HG02970 (cell line): ENCODE measurements at regions not wholly inside any gene's neighbourhood (a gene's known extent, or its start where the extent isn't known, plus 50 kb on each side); places are given as distances from the start of the nearest gene placed in this dataset.

Experiments
- ATAC-seq: cut with Tn5 transposase; IDR thresholded peaks from one replicate; pipeline ENCODE4 v1.9.1; 2021; ENCODE audit warnings: mild to moderate bottlenecking, moderate library complexity, moderate number of reproducible peaks; ENCODE audit not compliant: unreplicated experiment, low FRiP score

DNA sequence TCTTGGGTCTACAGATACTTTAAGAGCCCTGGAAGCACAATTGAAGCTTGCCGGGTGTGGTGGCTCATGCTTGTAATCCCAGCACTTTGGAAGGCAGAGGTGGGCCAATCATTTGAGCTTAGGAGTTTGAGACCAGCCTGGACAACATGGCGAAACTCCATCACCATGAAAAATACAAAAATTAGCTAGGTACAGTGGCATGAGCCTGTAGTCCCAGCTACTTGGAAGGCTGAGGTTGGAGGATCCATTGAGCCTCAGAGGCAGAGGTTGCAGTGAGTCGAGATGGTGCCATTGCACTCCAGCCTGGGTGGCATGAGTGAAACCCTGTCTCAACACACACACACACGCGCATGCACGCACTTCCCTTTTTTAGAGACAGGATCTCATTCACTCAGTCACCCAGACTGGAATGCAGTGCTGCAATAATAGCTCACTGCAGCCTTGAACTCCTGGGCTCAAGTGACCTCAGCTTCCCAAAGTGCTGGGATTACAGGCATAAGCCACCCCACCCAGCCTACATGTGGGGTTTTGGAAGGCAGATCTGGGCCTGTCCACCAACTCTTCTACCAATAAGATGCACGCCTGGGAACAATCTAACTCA, 182.5 kb upstream of the JARID2 start:
- no peak for ATAC-seq

DNA sequence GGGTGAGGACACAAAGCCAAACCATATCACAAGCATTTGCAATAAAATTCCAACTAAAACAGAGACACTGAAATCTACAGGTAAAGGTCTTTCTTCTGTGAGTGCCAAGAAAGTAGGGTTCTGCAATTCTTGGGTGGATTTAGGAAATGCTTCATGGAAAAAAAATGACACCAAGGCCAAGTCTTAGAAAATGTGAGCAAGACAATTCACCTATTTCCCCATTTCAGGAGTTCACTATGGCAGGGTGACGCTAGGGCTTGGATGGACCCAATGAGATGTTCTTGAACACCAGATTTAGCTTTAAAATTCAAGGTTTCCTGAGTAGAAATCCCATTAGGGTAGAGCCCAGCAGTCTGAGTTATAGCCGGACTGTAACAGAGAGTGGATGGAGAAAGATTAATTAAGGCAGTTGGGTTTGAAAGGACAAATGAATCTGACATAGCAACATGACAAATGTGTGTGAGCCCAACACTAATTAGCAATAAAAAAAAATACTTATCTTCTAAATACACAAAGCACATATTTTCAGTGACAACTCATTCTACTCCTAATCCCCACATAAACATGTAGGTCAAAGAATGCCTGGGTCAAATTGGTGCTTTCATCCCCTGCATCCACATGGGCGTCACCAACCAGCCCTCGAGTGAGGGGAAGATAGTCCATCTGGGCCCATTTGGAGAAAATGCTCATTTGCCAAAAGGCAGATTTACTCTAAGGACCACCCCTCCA, 180.4 kb upstream of the JARID2 start:
- ATAC-seq: no peak

DNA sequence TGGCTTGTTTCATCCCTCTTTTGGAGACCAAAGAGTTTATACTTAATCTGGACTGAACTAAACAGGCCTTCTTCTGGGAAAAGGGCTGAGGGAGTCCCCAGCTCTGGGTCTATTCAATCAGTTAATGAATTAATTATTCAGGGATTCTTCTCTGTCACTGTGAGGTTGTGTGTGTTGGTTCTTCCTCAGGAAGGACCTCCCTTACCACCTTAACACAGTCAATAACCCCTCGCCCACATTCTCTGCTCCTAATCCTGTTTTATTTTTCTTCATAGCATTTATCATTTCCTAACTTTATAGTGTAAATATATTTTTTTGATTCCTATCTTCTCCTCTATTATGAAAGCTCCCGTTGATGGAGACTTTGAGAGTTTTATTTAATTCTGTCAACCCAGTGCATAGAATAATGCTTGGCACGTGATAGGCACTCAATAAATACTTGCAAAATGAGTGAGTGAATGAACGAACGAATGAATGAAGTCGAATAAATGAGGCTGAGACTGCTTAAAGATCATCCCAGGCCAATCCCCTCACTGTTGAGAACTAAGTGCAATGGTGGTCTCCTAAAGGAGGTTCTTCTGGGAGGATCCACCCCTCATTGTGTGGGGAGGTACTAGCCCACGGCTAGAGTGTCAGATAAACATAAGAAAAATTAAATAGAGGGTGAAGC, 179.6 kb upstream of the JARID2 start:
- ATAC-seq: no peak

DNA sequence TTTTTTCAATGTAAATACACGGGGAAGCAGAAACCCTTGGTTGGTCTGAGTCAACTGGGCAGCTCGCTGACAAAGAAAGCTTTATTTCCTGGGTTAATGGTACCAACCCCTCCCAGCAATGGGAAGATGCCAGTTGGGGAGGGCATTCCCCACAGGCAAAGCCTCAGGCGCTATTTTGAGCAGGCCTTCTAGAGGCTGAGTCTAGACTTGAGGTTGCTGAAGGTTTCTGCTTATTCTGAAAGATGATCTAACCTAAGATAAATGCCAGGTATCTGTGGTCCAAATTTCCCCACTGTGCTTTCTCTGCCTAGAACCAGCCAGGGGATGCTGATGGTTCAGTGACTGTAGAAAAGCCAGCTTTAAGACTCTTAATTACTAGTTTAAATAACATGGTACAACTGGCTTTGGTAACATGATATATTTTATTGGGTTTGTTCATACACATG, 172.5 kb upstream of the JARID2 start:
- ATAC-seq: no peak

DNA sequence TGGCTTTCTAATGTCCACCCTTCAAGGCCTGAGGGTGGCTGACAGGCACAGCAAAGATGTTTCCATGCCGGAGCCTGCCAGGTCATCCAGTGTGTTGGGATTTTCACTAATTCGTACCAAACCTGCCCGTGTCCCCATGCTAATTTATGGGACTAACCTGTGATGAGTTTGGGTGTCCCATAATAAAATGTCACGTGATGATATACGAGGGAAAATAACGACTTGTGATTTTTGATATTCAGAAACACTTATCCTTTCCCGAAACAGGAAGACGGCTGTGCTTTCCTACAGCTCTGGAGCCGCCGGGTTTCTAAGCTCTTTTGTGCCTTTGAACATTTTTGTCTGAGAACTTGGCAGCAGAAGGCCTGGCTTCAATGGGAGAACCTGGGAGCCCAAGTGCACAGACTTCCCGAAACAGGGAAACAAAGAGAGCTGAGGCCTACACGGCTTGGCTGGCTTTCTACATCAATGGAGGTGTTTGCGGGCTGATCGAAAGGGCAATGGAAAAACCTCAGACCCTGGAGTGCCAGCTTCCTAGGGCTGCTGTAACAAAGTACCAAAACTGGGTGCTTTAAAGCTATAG, 171.9 kb upstream of the JARID2 start:
- no peak for ATAC-seq

DNA sequence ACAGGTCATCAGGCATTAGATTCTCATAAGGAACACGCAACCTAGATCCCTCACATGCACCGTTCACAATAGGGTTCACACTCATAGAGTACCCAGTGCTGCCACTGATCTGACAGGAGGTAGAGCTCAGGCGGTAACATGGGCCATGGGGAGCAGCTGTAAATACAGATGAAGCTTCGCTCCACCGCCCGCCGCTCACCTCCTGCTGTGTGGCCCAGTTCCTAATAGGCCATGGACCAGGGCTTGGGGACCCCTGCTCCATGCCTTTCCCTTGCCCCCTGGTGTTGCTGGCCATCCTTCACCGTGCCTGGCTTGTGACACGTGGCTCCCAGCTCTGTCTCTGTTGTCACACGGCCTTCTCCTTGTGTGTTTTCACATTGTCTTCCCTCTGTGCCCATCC, 171.1 kb upstream of the JARID2 start:
- no peak for ATAC-seq

DNA sequence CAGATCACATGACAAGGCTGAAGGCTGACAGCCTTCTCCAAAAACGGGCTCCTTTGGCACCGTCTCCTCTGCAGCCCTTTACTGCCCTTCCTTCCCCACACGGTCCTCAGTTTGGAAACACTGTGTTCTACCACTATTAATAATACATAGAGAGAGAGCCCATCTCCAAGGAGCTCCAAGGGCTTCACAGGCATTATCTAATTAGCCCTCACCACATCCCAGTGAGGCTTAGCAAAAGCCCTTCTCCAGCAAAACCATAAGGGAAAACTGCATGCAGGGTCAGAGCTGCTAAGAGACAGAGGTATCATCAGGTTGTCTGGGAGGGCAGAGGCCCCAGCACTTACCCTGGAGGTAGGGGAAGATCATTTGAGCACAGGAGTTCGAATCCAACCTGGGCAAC, 169.3 kb upstream of the JARID2 start:
- ATAC-seq: no peak

DNA sequence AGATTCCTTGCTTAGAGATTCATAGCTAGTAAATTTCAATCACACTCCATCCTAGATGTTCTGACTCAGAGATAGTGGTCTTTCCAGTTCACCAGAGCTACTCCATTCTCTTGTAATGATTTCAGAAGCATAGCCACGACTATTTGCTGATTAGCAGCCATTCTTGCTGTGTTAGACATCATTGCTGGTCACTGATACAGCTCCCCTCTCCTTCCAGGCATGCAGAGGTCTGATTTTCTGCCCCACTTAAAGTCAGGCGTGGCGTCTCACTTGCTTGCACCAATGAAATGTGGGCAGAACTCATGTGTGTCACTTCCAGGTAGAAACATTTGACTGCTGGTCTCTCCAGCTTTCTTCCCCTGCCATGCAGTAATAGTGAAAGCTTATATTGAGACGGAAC, 168.9 kb upstream of the JARID2 start:
- ATAC-seq: no peak

DNA sequence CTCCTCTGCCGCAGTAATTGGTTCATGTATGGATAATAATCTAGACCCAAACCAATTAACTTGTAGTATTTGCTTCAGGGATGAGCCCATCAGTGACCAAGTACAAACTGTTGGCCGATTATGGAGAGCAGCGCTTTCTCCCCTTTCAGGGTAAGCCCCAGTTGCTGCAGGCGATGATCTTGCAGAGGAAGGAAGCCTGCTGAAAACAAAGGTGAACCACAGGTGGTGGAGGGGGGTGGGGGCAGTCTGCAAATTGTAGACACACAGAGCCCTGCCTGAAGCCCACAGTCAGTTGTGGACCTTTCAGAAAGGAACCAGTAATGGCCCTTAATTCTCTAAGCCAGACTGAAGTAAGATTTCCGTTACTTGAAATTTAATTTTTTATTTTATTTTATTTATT, 167.9 kb upstream of the JARID2 start:
- no peak for ATAC-seq

DNA sequence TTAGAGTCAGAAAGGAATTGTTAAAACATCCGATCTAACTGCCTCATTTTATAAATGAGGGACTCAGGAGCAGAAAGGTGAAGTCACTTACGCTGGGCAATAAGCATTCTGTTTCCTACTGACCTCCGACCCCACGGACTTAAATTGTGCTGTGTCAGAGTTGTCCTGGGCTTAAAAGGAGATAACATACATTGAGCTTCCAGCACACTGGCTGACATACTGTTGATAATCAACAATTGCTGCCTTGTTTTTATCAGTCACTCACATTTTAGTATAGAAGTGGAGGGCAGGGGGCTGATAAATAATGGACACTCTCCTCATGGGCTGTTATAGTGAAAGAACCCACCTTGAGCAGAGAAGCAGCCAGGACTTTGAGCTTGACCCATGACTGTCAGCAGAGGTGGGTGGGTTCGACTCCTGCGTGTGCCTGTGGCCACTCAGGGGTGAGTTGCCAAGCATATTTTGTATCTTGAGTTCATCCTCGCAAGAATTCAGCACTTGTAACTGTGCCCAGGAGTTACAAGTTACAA, 166.5 kb upstream of the JARID2 start:
- ATAC-seq: no peak

DNA sequence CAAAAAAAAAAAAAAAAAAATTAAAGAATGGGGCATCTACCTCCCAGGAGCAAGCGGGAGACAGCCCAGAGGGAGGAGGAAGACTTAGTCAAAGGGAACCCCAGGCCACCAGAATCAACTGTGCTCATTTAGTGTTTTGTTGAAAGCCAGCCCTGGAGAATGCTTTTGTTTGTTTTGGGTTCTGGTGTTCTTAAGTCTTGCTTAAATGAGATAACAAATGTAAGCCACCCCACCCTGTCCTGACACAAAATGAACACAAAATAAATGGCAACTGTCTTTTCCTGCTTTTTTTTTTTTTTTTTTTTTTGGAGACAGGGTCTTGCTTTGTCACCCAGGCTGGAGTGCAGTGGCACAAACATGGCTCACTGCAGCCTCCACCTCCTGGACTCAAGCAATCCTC, 165.0 kb upstream of the JARID2 start:
- ATAC-seq: no peak

DNA sequence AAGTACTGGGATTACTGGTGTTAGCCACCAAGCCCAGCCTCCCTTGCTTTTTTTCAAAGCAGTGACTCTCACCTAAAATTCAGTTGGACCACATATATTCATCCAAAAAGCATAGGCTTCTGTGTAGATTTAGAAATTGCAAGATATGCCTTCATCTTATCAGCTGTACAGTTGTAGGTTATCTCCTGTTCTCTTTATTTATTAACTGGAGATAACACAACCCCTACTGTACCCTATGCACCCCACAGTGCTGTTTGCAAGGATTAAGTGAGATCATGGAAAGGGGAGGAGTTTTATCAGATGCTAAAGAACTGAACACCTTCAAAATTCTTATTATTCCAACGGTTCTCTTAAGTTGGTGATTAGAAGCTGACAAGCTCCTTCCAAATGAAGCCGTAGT, 164.4 kb upstream of the JARID2 start:
- ATAC-seq: no peak

DNA sequence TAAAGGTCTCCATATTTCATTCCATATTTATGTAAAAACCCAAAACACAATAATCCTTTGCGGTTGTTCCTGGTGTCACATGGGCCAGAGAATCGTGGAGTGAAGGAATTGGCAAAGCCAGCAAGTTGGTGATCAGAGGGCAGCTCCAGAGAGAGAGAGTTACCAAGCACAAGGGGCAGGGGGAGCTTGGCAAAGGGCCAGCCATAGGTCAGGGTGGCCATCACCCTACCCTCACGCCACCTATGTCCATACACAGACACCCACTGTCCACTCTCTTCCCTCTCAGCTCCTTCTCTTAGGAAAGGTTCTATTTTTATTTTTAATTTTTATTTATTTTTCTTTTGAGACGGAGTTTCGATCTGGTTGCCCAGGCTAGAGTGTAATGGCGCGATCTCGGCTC, 163.2 kb upstream of the JARID2 start:
- no peak for ATAC-seq

DNA sequence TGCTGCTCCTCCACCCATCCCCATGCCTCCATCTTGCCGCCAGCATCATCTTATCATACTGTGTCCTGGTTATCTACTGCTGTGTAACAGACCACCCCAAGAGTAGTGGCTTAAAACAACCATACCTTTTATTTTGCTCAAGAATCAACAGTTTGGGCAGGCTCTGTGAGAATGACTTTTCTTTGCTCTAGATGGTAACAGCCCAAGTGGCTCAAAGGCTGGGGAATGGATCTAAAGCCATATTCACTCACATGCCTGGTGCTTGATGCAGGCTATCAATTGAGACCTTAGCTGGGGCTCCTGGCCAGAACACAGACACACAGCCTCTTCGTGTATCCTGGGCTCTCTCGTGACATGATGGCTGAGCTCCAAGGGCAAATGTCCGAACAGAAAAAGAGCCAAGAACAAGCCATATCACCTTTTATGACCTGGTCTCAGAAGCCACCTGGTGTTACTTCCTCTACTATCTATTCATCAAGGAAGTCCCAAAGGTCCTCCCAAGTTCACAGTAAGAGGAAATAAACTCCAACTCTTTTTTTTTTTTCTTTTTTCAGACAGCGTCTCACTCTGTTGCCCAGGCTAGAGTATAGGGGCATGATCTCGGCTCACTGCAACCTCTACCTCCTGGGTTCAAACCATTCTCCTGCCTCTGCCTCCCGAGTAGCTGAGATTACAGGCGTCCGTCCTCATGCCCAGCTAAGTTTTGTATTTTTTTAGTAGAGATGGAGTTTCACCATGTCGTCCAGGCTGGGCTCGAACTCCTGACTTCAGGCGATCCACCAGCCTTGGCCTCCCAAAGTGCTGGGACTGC, 159.3 kb upstream of the JARID2 start:
- ATAC-seq: no peak

DNA sequence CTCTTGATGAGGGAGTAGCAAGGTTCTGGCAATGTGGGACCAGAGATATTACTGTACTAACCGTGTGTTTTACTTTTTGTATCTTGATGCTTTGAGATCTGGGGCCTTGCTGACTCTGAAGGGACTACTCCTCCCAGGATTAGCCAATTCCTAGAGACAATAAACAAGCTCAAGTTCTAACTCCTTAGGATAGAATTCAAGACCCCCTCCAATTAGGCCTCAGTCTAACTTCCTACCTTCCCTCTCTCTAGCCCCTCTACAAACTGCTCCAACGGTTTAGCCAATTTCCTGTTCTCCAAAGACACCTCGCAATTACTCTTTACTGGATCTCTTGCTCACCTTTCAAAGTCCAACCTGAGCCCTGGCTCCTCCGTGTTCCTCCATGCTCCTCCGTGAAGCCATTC, 158.7 kb upstream of the JARID2 start:
- ATAC-seq: no peak

DNA sequence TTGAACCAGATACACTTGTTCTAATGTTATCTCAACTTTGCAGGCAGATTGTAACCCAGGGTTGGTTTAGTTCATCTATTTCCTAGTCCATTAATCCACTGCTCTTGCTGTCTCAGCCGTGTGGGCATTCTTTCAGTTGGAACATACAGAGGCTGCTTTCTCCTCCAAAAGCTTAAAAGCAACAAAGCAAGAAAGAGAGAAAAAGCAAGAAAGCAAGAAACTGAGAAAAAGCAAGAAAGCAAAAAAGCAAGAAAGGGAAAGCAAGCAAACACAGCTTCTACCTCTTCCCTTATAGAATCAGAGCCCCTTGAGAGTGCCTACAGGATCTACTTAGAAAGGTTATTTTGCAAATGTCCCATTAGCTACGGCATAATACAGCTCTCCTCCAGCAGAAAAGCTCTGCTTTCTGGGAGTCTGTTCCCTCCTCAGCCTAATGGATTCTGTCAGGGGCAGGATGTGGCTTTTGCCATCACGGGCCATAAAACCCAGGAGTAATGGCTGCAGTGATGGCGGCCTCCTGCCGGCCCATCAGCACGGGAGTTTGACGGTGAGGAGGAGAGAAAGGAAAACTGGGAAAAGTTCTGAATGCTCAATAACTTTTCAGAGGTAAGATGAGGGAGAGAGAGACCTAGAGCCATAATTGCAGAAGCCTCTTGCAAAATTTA, 156.8 kb upstream of the JARID2 start:
- no peak for ATAC-seq

DNA sequence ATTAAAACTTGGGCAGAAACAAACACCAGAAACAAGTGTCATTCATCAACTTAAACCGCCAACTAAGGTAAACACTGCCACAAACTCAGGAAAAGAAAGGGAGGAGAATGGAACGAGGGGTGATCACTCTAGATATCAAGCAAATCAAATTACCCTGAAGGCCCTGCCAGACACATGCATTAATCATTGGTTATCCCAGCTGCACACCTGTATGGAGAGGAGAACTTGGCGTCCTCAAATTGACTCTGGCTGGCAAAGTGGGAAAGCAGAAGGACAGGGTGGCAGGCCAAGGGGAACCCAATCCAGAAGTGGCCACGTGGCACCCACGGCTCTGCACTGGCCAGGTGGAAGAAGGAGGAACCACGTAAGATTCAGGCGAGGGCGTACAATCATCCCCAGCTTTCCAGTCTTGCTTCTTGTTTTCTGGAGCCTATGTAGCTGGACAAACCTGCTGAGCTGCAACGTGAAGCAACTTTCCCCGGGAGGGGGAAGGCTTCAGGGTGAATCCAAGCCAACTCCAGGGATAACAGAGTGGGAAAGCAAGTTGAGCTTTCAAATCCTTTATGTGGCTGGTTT, 156.2 kb upstream of the JARID2 start:
- no peak for ATAC-seq

DNA sequence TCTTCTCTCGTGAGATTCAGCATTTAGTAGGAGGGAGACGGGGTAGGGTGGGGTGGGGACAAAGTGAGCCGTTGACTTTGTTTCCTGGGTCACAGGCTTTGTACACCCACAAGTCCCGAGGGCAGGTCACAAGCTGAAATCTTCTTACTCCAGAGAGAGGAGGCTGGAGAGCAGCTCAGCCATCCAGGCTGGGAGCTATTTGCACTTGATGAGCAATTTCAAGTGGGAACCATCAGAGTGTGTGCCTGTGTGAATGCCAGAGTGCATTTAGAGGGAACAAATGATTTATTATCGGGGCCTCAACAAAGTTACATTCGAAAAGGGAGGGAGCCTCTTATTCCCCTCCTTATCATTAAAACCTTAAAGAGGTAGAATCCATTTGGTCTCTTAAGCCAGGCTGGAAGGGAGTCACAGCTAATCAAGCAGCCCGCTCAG, 155.7 kb upstream of the JARID2 start:
- ATAC-seq: no peak

DNA sequence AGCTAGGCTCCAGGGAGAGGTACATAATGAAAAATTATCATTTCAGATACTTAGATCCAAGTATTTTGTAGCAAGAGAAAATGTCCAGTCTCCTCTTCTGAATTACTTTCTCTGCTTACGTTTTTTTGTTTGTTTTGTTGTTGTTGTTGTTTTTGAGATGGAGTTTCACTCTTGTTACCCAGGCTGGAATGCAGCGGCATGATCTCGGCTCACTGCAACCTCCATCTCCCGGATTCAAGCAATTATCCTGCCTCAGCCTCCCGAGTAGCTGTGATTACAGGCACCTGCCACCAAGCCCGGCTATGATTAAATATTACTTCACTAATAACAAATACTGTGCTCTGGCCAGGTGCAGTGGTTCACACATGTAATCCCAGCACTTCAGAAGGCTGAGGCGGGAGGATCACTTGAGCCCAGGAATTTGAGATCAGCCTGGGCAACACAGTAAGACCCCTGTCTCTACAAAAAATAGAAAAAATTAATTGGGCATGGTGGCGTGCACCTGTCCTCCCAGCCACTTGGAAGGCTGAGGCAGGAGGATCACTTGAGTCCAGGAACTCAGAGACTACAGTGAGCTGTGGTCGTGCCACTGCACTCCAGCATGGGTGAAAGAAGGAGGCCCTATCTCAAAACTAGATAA, 155.0 kb upstream of the JARID2 start:
- ATAC-seq: no peak
